Peyer's patch (tissue), 4 donors: ENCODE measurements at regions not wholly inside any gene's neighbourhood (a gene's known extent, or its start where the extent isn't known, plus 50 kb on each side); places are given as distances from the start of the nearest gene placed in this dataset.
"Not testable (repeated sequence)": the region's sequence is repeated elsewhere in the genome, so short reads cannot be mapped to it uniquely, and the experiment has no call there.

Experiments
- CTCF ChIP-seq, 6 experiments: fragments of 450-650 bp in 4 of 6; fragments of 200-600 bp in 2 of 6; sonication (generic) in 1 of 6; IDR thresholded peaks; one replicate each; pipeline ENCODE4 v1.5.1; 2017 to 2019; ENCODE audit warnings: antibody characterized with exemption in 6 of 6, mild to moderate bottlenecking in 3 of 6, moderate library complexity in 1 of 6
- POLR2A ChIP-seq, 2 donors: fragments of 450-650 bp; IDR thresholded peaks; one replicate each; pipeline ENCODE4 v1.5.1; 2017; ENCODE audit warnings: antibody characterized with exemption in 2 of 2, mild to moderate bottlenecking in 2 of 2, moderate library complexity in 2 of 2

- TF ChIP-seq CTCF, POLR2A (IDR thresholded peaks at IDR 0.05): not testable (repeated sequence)
Observed at GRCh38 chr2:31748746-31749145, 168.0 kb upstream of the SRD5A2 start.
